Central memory CD8-positive, alpha-beta T cell (primary cell): ENCODE measurements at regions not wholly inside any gene's neighbourhood (a gene's known extent, or its start where the extent isn't known, plus 50 kb on each side); places are given as distances from the start of the nearest gene placed in this dataset.
A peak's percentile ranks its signal among the peaks of the same experiment; 100 is the strongest.

ENCODE experiments used
- ATAC-seq: fragments of 150-1000 bp; cut with Tn5 transposase; replicated peaks from 2 replicates; pipeline ENCODE4 v1.10.0; 2022; ENCODE audit warnings: mild to moderate bottlenecking, moderate FRiP score, moderate number of reproducible peaks; ENCODE audit not compliant: poor library complexity, severe bottlenecking; ENCODE audit errors: extremely low read depth
- DNase-seq, 2 donors: peaks; one replicate each; pipeline ENCODE4 v3.0.0; 2021; ENCODE audit warnings: low spot score in 2 of 2
- H3K27ac Mint-ChIP-seq: one replicate; pipeline ENCODE4 v1.8.0; 2022; ENCODE audit warnings: low read depth, mild to moderate bottlenecking, moderate library complexity, mixed read lengths
- H3K27me3 Mint-ChIP-seq: one replicate; pipeline ENCODE4 v1.8.0; 2022; ENCODE audit warnings: mixed read lengths
- H3K36me3 Mint-ChIP-seq: one replicate; pipeline ENCODE4 v1.8.0; 2022; ENCODE audit warnings: mild to moderate bottlenecking, moderate library complexity, mixed read lengths; ENCODE audit not compliant: insufficient read depth
- H3K4me1 Mint-ChIP-seq: one replicate; pipeline ENCODE4 v1.8.0; 2022; ENCODE audit warnings: mixed read lengths
- H3K4me3 Mint-ChIP-seq: one replicate; pipeline ENCODE4 v1.8.0; 2022; ENCODE audit warnings: mild to moderate bottlenecking, moderate library complexity, mixed read lengths
- H3K9me3 Mint-ChIP-seq: one replicate; pipeline ENCODE4 v1.8.0; 2022; ENCODE audit warnings: mixed read lengths

GRCh38 chr6:45830441-45831139 is 185.1 kb downstream of the CLIC5 start:
- H3K36me3 Mint-ChIP-seq: peaks cover 4% of the 10 kb centered on the region
- DNase-seq: no peak
- peak overlapping the region; percentile 55 for H3K4me3 Mint-ChIP-seq
- H3K27me3 Mint-ChIP-seq: no peaks in the 10 kb centered on the region
- no peak overlapping the region for H3K27ac Mint-ChIP-seq
- peak; percentile 70 for ATAC-seq
- H3K4me1 Mint-ChIP-seq: peaks cover 19% of the 10 kb centered on the region
- H3K9me3 Mint-ChIP-seq: no peaks in the 10 kb centered on the region

DNA sequence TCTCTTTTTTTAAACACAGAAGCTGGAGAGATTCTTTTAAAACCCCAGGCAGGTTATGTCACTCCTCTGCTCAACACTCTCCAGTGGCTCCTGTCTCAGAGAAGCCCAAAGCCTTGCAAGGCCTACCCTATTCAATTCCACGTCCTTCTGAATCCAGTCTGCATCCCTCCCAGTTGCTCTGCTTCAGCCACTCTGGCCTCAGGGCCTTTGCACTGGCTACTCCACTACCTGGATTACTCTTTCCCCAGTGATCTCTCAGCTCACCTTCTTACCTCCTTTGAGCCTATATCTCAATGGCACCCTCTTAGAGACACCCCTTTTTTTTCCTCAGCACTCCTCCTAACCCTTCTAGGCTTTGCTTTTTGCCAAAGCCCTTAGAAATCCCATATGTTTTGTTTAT is 185.8 kb downstream of the CLIC5 start:
- DNase-seq (no peak), ATAC-seq (no peak)
- H3K36me3 Mint-ChIP-seq: peaks cover 4% of the 10 kb centered on the region
- H3K4me1 Mint-ChIP-seq: peaks cover 19% of the 10 kb centered on the region
- H3K9me3 Mint-ChIP-seq: no peaks in the 10 kb centered on the region
- H3K27me3 Mint-ChIP-seq: no peaks in the 10 kb centered on the region
- H3K27ac Mint-ChIP-seq: no peak overlapping the region
- no peak overlapping the region for H3K4me3 Mint-ChIP-seq

DNA sequence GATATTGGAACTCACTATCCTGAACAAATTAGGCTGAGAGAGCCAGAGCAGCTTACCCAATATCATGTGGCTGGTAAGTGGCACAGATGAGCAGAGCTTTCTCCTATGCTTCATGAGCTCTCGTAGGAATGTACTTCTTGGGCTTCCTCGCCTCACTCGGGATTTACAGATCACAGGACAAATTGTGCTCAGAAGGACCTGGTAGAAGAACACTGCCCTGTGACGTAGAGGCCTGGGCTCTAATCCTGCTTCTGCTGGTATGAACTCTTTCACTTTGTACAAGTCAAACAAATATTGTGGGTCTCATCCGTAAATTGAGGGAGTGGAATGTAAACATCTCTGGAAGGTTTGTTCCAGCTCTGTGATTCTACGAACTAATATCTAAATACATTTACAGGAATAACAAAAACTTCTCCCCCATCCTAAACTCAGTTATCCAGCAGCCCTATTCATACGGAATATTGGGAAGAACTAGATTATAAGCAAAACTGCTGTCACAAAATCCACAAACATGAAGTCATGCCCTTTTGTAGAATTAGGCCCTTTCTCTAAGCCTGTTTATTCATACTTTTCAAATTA is 187.6 kb downstream of the CLIC5 start:
- Mint-ChIP-seq H3K4me3 (no peak overlapping the region), H3K9me3 (no peaks in the 10 kb centered on the region), H3K4me1 (peaks cover 19% of the 10 kb centered on the region), H3K36me3 (peaks cover 4% of the 10 kb centered on the region), H3K27ac (no peak overlapping the region), H3K27me3 (peaks cover 11% of the 10 kb centered on the region)
- ATAC-seq: no peak
- DNase-seq: no peak

DNA sequence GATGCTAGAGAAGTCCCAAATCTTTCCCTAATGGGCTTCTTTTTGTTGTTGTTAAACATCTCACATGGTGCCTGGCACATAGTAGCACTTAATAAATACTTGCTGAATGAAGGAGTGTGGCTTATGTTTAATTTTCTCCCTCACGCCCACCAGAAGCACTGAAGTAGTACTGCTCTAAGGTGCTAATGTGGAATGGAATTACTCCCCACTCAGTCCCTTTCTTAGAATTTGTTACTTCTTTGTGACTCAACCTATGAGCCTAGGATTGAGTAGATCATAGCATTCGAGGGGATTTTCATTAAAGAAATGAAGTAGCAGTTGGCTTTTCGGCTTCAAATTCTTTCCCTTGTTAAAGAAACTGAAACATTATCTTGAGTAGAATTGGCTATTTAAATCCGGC is 192.8 kb downstream of the CLIC5 start:
- Mint-ChIP-seq H3K27me3 (peaks cover 11% of the 10 kb centered on the region), H3K27ac (no peak overlapping the region), H3K4me3 (no peak overlapping the region), H3K9me3 (no peaks in the 10 kb centered on the region), H3K4me1 (no peaks in the 10 kb centered on the region), H3K36me3 (no peaks in the 10 kb centered on the region)
- no peak for DNase-seq
- no peak for ATAC-seq

GRCh38 chr6:45822246-45822812 is 193.3 kb downstream of the CLIC5 start:
- Mint-ChIP-seq H3K4me3 (no peak overlapping the region), H3K36me3 (no peaks in the 10 kb centered on the region), H3K4me1 (no peaks in the 10 kb centered on the region), H3K27me3 (peaks cover 11% of the 10 kb centered on the region), H3K27ac (no peak overlapping the region), H3K9me3 (no peaks in the 10 kb centered on the region)
- ATAC-seq (no peak), DNase-seq (no peak)

DNA sequence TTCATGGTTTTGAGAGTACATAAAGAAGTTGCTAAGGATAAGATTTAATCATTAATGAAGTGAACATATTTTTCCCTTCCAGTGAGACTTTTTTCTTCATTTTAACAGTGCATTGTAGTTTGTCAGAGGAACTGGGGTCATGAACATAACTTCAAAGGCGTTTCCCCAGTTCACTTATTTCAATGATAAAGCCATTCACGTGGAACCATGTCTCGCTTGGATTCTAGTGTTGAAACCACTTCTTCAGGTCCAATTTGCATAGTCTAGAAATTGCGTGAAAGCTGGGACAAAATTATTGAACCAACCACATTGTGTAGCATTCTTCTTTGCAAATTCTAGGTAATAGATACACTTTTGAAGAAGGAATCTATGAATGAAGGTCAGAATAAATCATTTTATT is 197.0 kb downstream of the CLIC5 start:
- DNase-seq: no peak
- Mint-ChIP-seq H3K4me3 (no peak overlapping the region), H3K36me3 (no peaks in the 10 kb centered on the region), H3K9me3 (no peaks in the 10 kb centered on the region), H3K27me3 (peaks cover 5% of the 10 kb centered on the region), H3K27ac (no peak overlapping the region), H3K4me1 (no peaks in the 10 kb centered on the region)
- ATAC-seq: no peak

DNA sequence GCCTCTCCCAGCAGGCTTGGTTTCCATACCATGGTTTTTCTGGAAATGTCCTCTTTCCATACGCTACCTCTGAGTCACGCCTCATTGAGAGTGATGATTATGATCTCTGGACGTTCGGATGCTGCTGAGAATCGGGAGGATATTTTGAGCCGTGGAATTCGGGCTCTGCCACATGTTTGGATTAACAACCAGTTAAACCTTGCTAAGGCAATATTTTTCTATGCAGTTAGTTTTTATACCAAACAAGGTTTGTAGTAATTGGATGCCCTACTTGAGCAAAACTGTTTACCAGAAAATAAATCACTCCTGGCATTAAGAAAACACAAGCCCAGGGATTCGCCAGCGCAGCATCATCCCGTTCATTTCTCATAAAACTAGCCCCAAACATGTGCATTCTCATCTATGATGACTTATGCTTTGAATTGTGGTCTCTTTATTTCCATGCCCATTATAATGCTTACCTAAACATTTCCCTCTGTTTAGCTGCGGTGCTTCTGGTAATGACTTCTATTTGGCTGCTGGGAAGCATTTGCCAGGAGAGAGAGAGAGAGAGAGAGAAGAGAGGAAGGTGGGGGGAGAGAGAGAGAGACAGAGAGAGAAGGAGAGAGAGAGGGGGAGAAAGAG is 198.9 kb downstream of the CLIC5 start:
- no peak overlapping the region for H3K27ac Mint-ChIP-seq
- H3K4me3 Mint-ChIP-seq: no peak overlapping the region
- ATAC-seq (no peak), DNase-seq (no peak)
- no peaks in the 10 kb centered on the region for H3K4me1 Mint-ChIP-seq
- H3K36me3 Mint-ChIP-seq: no peaks in the 10 kb centered on the region
- H3K9me3 Mint-ChIP-seq: no peaks in the 10 kb centered on the region
- peaks cover 16% of the 10 kb centered on the region for H3K27me3 Mint-ChIP-seq

GRCh38 chr6:45815466-45816125 is 200.1 kb downstream of the CLIC5 start:
- H3K36me3 Mint-ChIP-seq: no peaks in the 10 kb centered on the region
- peaks cover 16% of the 10 kb centered on the region for H3K27me3 Mint-ChIP-seq
- DNase-seq: no peak
- ATAC-seq: no peak
- no peaks in the 10 kb centered on the region for H3K4me1 Mint-ChIP-seq
- H3K27ac Mint-ChIP-seq: no peak overlapping the region
- no peaks in the 10 kb centered on the region for H3K9me3 Mint-ChIP-seq
- no peak overlapping the region for H3K4me3 Mint-ChIP-seq

DNA sequence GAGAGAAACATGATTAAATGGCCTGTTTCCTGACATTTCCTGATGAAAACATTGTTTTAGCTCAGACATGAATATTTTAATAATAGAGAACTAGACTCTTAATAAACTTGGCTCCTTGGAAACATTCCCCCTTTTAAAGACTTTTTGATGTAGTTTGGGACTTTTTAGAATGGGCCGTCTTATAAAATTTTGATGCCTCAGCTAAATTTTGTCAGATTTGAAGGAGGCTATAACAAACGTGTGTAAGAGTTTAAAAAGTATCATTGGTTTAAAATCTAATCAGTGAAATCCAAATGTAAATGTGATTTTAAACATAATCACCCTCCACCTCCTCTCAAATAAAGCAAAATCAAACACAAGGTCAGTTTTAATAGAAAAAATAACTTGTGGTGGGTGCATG is 200.9 kb downstream of the CLIC5 start:
- Mint-ChIP-seq H3K36me3 (no peaks in the 10 kb centered on the region), H3K4me3 (no peak overlapping the region), H3K27ac (no peak overlapping the region), H3K4me1 (no peaks in the 10 kb centered on the region), H3K9me3 (no peaks in the 10 kb centered on the region), H3K27me3 (peaks cover 16% of the 10 kb centered on the region)
- DNase-seq (no peak), ATAC-seq (no peak)

DNA sequence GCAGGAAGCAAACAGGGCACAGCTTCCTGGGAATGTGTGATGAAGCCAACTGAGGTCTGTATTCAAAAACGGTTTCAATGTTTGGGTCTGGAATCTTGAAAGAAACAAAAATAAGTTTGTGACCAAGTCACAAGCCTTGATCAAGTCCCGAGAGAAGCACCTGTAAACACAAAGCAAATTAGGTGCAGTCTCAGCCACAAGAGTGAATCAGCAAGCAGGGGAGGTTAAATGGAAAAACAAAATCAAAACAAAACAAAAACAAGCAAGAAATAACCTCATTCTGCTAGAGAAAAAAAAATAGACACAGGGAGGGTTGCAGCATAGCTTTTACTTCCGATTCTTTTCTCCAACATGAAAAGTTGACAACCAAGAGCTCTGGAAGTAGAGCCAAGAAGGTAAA is 201.7 kb downstream of the CLIC5 start:
- Mint-ChIP-seq H3K27me3 (peaks cover 16% of the 10 kb centered on the region), H3K9me3 (no peaks in the 10 kb centered on the region), H3K4me1 (no peaks in the 10 kb centered on the region), H3K4me3 (no peak overlapping the region), H3K36me3 (no peaks in the 10 kb centered on the region), H3K27ac (no peak overlapping the region)
- DNase-seq: no peak
- ATAC-seq: no peak

- no peak overlapping the region for H3K27ac Mint-ChIP-seq
- no peaks in the 10 kb centered on the region for H3K9me3 Mint-ChIP-seq
- no peak for DNase-seq
- no peak overlapping the region for H3K4me3 Mint-ChIP-seq
- no peak for ATAC-seq
- H3K36me3 Mint-ChIP-seq: no peaks in the 10 kb centered on the region
- no peaks in the 10 kb centered on the region for H3K4me1 Mint-ChIP-seq
- peaks cover 16% of the 10 kb centered on the region for H3K27me3 Mint-ChIP-seq
Observed at GRCh38 chr6:45812922-45813321, 202.7 kb downstream of the CLIC5 start.

DNA sequence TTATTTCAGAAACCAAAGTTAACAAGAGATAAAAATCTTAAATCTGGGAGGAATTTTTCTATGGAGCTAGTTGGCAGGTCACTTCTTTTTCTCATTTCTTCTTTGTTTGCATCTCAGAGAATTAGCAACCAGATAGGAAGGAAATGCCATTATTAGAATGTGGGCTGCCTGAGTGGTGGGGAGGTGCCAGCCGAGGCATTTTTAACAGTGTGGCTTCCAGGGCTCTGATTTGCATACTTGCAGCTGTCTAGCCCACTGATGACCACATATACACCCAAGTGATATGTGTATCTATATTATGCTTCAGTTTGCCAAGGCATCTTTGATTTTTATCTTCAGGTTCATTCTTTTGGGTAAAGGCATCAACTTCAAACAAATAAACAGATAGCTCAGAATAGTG is 206.7 kb downstream of the CLIC5 start:
- H3K27ac Mint-ChIP-seq: no peak overlapping the region
- ATAC-seq: no peak

More for the DNA sequence above, 206.7 kb downstream of the CLIC5 start:
- DNase-seq: no peak
- Mint-ChIP-seq H3K36me3 (no peaks in the 10 kb centered on the region), H3K9me3 (no peaks in the 10 kb centered on the region), H3K4me1 (no peaks in the 10 kb centered on the region), H3K4me3 (no peak overlapping the region), H3K27me3 (peaks cover 16% of the 10 kb centered on the region)
